ENCODE measurements at regions not wholly inside any gene's neighbourhood (a gene's known extent, or its start where the extent isn't known, plus 50 kb on each side); places are given as distances from the start of the nearest gene placed in this dataset.

DNA sequence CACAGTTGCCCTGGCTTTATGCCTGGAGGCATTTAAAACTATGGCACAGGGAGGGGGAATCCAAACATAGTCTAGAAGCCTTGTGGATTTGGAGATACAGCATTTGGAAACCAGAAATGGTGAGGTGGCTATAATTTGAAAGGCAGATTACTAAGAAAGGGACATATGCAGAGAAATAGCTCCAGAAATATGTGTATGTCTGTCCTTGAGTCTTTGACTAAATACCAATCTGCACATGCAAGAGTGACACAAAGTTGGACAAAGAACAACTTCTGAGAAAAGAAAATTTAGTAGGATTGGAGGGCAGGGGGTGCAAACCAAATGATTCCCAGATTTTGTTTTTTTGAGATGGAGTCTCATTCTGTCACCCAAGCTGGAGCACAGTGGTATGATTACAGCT lies 229.6 kb downstream of the TMEM26 start (continued):
- TF ChIP-seq, protein P1, sequence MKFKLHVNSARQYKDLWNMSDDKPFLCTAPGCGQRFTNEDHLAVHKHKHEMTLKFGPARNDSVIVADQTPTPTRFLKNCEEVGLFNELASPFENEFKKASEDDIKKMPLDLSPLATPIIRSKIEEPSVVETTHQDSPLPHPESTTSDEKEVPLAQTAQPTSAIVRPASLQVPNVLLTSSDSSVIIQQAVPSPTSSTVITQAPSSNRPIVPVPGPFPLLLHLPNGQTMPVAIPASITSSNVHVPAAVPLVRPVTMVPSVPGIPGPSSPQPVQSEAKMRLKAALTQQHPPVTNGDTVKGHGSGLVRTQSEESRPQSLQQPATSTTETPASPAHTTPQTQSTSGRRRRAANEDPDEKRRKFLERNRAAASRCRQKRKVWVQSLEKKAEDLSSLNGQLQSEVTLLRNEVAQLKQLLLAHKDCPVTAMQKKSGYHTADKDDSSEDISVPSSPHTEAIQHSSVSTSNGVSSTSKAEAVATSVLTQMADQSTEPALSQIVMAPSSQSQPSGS (CRISPR knock-in tag; IDR thresholded peaks at IDR 0.05): no peak
- TF ChIP-seq, protein P2, sequence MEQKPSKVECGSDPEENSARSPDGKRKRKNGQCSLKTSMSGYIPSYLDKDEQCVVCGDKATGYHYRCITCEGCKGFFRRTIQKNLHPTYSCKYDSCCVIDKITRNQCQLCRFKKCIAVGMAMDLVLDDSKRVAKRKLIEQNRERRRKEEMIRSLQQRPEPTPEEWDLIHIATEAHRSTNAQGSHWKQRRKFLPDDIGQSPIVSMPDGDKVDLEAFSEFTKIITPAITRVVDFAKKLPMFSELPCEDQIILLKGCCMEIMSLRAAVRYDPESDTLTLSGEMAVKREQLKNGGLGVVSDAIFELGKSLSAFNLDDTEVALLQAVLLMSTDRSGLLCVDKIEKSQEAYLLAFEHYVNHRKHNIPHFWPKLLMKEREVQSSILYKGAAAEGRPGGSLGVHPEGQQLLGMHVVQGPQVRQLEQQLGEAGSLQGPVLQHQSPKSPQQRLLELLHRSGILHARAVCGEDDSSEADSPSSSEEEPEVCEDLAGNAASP (CRISPR knock-in tag; IDR thresholded peaks at IDR 0.05; ENCODE audit: borderline replicate concordance): no peak

DNA sequence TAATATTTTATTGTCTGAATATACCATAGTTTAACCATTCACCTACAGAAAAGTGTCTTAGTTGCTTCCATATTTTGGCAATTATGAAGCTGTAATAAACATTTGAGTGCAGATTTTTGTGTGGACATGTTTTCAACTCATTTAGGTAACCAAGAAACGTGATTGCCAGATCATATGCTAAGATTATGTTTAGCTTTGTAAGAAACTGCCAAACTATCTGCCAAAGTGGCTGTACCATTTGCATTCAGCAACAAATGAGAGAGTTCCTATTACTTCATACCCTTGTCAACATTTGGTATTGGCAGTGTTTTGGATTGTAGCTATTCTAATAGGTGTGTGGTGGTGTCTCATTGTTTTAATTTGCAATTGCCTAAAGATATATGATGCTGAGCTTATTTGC lies 233.5 kb downstream of the TMEM26 start:
- WGBS (ENCODE audit: low lambda C conversion rate): 0% methylated on average over 1 of the region's 1 CpG
- FAIRE-seq (no peak), DNase-seq (ENCODE audit: low spot score) (no peak), ATAC-seq (no peak)
- Histone ChIP-seq H3K79me2 (ENCODE audit: insufficient read depth, low read length) (no peaks in the 10 kb centered on the region), H3K4me3 (replicated peaks in 1 of 3; ENCODE audit: insufficient read depth in 1 of 3, low read depth in 2 of 3, low read length in 3 of 3) (no peak overlapping the region), H4K20me1 (ENCODE audit: insufficient read depth, low read length) (no peaks in the 10 kb centered on the region), H3K27ac (ENCODE audit: extremely low read length, insufficient read depth, low read length) (no peak overlapping the region), H3K9ac (ENCODE audit: insufficient read depth, low read depth, low read length) (no peak overlapping the region), H3K36me3 (replicated peaks in 1 of 2; ENCODE audit: control insufficient read depth in 1 of 2, insufficient read depth in 2 of 2, low read length in 2 of 2) (no peaks in the 10 kb centered on the region), H3K4me1 (ENCODE audit: insufficient read depth, low read length) (no peaks in the 10 kb centered on the region), H3K9me3 (ENCODE audit: low read length) (no peaks in the 10 kb centered on the region), H3K27me3 (ENCODE audit: control insufficient read depth in 1 of 2, insufficient read depth in 2 of 2, low read length in 2 of 2) (no peaks in the 10 kb centered on the region), H2AFZ (ENCODE audit: low read length) (no peak overlapping the region), H3K4me2 (ENCODE audit: low read depth, low read length) (no peak overlapping the region)
- POLR2A ChIA-PET: no interaction called here
- in situ Hi-C loops (cut with HindIII; ENCODE audit: extremely low pct_ligation_motif_present, low pct_unique_long_range_greater_than_20kb): no loop called here
- intact Hi-C loops (cut with micrococcal nuclease; ENCODE audit: unreplicated experiment): no loop called here
- BruUV-seq (replicated peaks): no TSS peak
- TF ChIP-seq, protein P3, sequence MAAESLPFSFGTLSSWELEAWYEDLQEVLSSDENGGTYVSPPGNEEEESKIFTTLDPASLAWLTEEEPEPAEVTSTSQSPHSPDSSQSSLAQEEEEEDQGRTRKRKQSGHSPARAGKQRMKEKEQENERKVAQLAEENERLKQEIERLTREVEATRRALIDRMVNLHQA (CRISPR knock-in tag; IDR thresholded peaks at IDR 0.05): no peak
- TF ChIP-seq, protein P4, sequence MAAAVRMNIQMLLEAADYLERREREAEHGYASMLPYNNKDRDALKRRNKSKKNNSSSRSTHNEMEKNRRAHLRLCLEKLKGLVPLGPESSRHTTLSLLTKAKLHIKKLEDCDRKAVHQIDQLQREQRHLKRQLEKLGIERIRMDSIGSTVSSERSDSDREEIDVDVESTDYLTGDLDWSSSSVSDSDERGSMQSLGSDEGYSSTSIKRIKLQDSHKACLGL (CRISPR knock-in tag; IDR thresholded peaks at IDR 0.05): no peak
- TF ChIP-seq, protein P5, sequence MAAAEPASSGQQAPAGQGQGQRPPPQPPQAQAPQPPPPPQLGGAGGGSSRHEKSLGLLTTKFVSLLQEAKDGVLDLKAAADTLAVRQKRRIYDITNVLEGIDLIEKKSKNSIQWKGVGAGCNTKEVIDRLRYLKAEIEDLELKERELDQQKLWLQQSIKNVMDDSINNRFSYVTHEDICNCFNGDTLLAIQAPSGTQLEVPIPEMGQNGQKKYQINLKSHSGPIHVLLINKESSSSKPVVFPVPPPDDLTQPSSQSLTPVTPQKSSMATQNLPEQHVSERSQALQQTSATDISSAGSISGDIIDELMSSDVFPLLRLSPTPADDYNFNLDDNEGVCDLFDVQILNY (CRISPR knock-in tag; conservative IDR thresholded peaks at IDR 0.05): no peak
- TF ChIP-seq NFATC3 (CRISPR knock-in tag; IDR thresholded peaks at IDR 0.05) (no peak), RXRA (CRISPR knock-in tag; IDR thresholded peaks at IDR 0.05) (no peak), SATB2 (CRISPR knock-in tag; IDR thresholded peaks at IDR 0.05) (no peak), ZNF263 (CRISPR knock-in tag; IDR thresholded peaks at IDR 0.05) (no peak), ZNF17 (CRISPR knock-in tag; IDR thresholded peaks at IDR 0.05) (no peak), FOXA3 (CRISPR knock-in tag; IDR thresholded peaks at IDR 0.05) (no peak)
- TF ChIP-seq, protein P6, sequence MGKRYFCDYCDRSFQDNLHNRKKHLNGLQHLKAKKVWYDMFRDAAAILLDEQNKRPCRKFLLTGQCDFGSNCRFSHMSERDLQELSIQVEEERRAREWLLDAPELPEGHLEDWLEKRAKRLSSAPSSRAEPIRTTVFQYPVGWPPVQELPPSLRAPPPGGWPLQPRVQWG (CRISPR knock-in tag; IDR thresholded peaks at IDR 0.05; ENCODE audit: borderline replicate concordance, low read depth): no peak
- CTCF ChIA-PET (ENCODE audit: low intra/inter-chr PET ratio, low total read pairs): no interaction called here
